GM19328 (cell line): ENCODE measurements at regions not wholly inside any gene's neighbourhood (a gene's known extent, or its start where the extent isn't known, plus 50 kb on each side); places are given as distances from the start of the nearest gene placed in this dataset.
"Not testable (repeated sequence)": the region's sequence is repeated elsewhere in the genome, so short reads cannot be mapped to it uniquely, and the experiment has no call there.

Source experiments
- ATAC-seq: cut with Tn5 transposase; IDR thresholded peaks from one replicate; pipeline ENCODE4 v1.9.1; 2021; ENCODE audit warnings: mild to moderate bottlenecking, moderate library complexity; ENCODE audit not compliant: unreplicated experiment

DNA sequence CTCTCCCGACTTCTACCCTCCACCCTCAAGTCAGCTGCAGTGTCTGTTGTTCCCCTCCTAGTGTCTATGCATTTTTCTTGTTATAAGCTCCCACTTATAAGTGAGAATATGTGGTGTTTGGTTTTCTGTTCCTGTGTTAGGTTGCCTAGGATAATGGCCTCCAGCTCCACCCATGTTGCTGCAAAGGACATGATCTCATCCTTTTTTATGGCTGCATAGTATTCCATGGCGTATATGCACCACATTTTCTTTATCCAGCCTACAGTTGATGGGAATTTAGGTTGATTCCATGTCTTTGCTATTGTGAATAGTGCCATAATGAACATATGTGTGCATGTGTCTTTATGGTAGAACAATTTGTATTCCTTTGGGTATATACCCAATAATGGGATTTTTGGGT lies 80.7 kb downstream of the SPTSSA start:
- ATAC-seq: not testable (repeated sequence)

DNA sequence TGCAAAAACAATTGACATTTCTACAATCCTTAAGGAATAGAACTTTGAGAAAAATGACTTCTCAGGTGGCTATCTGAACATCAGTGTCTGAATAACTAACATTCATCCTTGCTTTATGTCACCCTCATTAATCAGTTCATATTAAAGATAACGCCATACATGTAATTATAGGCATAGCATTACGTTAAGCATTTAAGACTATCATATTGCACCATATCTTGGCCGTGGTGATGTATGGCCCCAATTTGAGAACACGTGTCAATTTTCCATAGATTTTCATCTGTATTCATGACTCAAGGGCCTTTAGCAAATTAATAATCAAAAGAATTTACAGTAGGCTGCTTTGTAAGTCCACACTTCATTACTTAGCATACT lies 81.6 kb downstream of the SPTSSA start:
- no peak for ATAC-seq

DNA sequence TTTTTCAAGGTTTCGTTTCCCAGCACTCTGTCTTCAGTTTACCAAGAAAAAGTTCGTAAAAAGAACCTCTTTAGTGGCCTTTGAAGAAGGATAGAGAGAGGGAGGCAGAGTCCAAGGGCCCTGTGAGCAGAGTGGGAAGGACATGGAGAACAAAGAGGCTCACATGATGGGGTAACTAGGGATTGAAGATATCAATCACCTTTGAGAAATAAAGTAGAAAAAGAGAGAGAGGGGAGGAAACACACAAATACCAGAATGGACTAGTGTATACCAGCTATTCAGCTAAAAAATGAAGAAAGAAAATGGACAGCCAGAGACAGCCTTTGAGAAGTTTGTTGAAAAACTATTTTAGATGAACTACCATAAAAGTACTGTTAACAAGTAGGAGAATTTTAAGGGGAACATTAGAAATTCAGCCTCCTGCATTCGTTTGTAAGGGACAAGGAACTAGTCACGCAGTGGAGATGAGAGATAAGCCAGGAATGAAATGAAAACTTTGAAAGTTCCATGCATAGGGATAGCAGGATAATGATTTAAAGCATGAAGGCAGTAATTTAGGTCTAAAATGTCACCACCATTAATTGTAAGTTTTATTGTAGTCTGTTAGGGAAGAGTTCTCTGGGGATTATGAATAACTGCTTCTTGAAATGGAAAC lies 82.1 kb downstream of the SPTSSA start:
- ATAC-seq: no peak

DNA sequence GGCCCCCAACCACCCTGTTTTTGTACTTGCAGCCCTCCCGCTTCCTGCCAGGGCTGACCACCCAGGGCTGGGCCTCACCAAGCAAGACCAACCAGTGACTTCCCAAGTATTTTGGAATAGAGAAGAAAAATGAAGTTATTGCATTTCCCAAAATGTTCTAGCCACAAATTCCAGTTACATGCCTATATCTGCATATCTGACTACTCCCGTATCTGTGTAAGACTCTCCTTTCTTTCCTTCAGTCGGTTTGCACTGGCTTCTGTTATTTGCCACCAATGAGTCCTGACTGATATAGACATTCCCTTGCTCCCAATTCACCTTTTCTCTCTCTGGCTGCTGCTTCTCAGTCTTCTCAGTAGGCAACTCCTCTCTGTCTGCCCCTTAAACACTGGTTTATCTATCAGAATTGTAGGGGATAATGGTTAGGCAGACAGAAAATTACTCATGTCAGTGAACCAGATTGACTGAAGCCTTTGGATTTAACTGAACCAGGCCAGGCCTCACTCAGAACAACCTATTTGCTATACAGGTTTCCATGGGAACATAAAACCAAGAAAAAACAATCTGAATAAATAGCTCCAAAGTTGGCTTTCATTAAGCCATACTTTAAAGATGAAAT lies 85.3 kb downstream of the SPTSSA start:
- ATAC-seq: no peak

DNA sequence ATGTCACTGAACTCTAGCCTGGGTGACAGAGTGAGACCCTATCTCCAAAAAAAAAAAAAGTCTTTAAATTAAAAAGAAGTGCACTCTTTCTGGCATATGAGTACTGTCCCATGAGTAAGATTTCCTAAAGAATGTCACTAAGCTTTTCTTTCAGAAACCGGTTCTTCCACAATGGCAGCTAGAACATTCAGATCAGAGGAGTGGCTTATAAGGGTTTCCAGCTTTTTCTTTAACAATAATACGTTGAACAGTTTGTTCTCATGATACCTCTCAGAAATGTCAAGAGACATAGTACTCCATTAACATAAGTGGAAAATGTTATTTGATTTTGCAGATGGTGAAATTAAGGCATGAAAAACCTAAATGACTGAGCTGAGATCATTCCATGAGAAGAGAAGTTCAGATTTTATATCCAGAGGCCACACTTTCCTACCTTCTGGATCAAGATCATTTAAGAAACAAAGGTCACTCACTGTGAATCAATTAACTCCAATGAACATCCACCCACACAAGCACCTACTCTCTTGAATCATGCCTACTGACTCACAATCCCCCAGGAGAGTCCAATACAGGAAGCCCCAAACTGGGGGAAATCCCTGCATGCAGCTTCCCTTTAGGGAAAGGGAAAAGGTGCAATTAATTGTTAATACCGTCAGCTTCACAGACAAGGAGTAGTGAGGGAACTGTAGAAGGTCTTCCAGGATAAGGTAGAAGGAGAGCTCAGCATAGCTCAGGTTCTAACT lies 86.9 kb downstream of the SPTSSA start:
- ATAC-seq: no peak

DNA sequence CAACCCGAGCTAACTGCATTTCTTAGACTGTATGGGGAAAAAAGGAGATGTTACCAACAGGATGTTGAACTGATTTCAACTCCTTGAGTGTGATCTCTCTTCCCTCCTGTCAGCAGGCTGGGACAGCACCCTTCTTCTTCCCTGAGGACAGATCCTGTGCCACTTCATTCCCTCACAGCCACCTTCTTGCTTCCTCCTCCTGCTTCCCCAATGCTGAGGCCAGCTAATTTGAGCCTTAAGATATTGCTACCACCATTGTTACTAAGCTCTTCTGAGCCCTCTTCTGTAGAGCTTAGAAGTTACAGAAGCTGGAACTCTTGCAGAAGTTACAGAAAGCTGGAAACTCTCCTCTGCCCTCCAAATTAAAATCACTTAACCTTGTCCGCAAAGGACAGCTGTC lies 88.8 kb downstream of the SPTSSA start:
- no peak for ATAC-seq

DNA sequence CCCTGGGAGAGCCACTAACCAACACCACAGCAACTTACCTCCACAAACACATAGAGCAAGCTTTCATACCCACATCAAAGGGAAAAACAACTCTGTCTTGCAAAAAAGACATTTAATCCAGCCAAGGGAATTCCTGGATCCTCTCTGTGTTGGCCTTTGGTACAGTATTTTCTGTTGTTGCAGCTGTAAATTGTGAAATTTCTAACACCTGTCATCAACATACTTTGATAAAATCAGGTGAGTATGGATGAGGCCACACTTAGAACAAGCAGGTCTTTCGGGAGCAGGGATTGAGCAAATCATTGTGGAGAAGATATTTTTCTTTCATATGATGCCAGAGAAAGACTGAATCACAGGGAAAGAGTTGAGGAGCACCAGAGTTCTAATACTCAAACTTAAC lies 89.3 kb downstream of the SPTSSA start:
- no peak for ATAC-seq

DNA sequence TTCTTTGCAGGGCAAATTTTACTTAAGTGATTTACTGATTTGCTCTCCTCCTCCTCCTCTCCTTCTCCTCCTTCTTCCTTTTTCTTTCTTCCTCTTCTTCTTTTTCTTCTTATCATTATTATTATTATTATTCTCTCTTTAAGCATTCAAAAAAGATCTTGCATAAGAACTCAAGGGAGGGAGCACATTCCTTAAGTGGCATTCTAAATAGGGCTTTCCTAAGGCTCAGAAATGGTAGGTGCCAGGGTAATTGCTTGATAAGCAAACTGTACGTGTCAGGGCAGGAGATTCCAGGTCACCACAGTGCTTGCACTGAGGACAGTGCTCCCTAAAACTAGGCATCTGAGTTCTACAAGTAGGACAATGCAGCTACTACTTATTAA lies 92.4 kb downstream of the SPTSSA start:
- ATAC-seq: no peak

DNA sequence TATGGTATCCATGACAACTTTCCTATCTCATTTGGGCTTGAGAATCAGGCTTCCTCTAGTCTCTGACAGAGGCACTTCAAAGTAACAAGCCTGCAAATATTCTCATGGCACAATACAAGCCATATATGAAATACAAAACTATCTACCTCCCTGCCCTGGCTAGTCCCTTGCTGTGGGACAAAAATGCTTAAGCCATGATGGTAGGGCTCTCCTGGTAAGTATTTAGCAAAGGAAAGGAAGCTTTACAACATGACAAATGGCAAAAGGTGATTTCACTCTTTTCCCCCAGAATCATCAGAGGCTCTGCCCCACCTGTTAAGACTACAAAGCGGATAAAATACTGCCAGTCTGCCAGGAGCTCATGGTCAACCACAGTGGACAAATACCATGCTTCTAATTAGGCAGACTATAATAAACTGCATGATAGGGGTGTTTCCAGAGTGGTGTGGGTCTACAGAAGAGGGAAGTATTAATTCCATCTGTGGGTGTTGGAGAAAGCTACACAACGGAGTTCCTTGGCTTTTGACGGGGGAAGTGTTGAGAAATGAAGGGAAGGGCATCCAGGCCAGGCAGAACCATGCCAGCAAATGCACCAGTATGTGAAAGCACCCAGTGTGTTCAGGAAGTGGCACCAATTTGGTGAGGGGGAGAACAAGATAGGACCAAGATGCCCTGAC lies 92.9 kb downstream of the SPTSSA start:
- ATAC-seq: no peak

DNA sequence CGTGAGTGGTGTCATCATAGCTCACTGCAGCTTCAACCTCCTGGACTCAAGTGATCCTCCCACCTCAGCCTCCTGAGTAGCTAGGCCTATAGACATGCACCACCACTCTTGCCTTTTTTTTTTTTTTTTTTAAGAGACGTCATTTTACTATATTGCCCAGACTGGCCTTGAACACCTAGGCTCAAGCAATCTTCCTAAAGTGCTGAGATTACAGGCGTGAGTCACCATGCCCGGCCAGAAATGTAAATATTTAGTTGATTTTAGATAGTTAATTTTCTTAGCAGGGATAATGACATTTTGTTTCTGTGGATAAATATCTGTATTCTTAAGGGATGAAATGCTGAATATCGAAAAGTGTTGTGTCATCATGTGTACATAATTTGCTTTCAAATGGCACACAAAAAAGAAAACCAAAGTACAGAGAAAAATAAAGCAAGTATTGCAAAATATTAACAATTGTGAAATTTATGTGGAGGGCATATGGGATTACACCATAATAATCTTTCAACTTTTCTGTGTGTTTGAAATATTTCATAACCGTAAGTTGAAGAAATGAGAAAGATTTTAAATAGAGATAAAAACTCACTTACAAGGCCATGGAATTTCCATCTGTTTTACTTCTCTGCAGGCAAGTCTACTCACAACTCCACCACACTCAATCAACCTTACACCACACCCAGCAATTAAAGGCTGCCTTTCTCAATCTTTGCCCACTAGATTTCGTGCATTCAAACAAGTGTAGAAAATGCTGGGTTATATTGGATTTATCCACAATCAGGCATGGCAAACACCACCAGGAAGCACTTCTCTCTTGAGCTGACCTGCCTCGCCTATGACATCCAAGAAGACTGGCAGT lies 93.7 kb downstream of the SPTSSA start:
- no peak for ATAC-seq

DNA sequence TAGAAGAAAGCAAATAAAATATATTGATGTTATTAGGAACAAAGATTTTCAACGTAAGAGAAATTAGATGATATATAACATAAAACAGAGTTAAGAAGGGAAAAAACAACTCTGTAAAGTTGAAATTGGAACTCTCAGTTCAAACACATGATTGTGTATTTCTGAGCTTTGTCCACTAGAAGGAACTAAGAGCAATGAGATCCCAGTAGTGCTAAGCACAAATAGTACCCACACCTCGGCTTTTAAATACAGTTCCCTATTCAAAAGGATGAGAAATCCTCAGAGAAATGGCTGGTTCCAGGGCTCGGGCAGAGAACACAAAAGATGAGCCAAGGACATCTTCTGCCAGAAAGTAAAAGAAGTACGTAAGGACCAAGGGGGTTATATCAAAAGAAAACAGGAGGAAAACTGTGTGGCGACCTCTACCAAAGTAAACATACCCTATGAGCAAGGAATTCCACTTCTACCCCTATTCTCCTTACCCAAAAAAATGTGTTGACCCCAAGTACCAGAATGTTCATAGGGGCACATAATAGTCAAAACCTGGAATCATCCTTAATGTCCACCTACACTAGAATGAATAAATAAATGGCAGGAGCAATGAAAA lies 96.6 kb downstream of the SPTSSA start:
- ATAC-seq: no peak

DNA sequence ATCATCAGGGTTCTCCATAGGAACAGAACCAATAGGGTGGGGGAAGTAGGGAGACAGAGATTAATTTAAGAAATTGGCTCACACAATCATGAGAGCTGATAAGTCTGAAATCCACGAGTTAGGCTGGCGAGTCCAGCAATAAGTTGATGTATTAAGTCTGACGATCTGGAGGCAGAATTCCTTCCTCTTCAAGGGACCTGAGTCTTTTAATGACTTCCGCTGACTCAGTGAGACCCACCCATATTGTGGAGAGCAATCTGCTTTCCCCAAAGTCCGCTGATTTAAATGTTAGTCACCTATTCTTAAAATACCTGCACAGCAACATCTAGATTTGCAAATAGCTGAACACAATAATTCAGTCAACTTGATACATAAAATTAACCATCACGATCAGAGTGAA lies 97.8 kb downstream of the SPTSSA start:
- no peak for ATAC-seq

DNA sequence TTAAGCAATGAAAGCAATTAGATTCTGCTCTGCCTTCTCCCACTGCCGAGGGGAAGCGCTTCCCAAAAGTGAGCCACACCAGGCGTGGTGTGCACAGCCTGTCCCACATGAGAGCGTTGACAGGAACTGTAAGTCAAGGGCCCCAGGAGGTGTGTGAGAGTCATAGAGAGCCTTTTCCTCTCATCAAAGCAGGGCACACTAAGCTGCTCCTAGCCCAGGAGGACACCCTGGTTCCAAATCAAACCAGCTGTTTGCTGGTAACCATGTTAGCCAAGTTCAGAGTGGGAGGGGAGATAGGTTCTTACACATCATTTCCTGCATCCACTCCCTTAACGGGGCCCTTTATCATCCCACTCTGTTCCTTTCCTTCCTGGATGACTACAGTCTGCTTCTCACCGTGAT lies 98.3 kb downstream of the SPTSSA start:
- ATAC-seq: no peak

DNA sequence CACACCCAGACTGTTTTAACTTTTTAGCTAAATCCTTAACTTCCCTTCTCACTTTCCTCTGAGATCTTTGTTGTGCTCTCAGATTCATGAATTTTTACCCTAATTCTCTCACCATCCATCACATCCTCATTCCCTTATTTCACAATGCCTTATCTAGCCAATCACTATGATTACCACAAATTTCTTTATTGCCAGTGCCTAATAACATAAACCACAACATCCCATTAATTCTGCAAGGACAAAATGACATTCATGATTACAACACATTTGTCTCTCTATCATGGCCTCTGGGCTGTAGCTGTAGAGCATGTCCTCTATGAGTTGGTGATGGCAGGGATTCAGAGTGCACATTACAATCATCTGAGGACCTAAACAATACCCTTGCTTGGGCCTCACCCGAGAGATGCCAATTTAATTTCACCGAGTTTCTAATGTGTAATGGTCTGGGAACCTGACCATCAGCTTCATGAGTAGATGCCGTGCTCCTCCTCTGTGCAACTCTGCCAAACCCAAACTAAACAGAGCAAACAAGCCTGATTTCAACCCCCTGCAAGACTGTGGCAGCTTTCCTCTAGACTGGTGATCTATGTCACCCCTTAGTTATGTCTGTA lies 99.3 kb downstream of the SPTSSA start:
- no peak for ATAC-seq

DNA sequence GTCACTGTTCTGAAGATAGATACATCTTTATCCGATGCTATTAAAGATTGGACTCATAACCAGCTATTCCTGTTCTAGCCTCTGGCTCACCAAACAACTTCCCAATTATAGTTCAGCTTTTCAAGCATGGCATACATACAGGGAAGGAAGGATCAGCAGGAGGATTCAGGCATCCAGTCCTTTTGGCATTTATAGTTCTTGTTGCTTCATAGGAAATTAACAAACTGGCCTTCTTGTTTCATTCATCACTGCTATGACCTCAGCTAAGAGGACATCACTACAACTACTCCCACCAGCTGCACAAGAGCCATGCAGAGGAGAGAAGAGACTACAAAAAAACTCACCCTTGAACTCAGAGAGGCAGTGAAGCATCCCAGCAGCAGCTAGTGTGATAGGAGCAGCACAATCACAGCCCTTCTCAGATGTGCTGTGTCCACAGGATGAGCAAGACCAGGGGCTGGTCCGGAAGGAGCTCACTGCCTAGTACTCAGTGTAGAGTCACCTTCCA lies 100.5 kb downstream of the SPTSSA start:
- ATAC-seq: no peak

DNA sequence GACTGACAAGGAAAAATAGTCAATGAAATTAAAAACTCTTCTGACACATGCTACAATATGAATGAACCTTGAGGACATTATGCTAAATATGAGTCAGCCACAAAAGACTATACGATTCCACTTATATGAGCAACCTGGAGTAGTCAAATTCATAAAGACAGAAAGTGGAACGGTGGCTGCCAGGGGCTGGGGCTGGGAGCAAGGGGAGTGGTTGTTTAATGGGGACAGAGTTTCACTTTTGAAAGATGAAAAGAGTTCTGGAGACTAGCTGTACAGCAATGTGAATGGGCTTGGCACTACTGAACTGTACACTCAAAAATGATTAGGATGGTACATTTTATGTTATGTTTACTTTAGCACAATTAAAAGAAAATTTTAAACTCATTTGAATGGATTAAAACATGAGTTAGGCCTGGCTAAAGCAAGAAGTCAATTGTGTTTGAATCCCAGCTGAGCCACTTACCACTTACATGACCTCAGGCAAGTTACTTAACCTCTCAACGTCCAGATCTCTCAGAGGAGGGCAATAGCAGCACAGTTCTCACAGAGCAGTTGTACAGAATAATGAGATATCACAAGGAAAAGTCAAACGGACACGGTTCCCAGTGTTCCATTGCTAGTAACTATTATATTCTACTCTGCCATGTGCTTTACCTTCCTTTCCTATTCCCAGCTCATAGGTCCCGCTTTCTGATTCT lies 102.5 kb downstream of the SPTSSA start:
- no peak for ATAC-seq

DNA sequence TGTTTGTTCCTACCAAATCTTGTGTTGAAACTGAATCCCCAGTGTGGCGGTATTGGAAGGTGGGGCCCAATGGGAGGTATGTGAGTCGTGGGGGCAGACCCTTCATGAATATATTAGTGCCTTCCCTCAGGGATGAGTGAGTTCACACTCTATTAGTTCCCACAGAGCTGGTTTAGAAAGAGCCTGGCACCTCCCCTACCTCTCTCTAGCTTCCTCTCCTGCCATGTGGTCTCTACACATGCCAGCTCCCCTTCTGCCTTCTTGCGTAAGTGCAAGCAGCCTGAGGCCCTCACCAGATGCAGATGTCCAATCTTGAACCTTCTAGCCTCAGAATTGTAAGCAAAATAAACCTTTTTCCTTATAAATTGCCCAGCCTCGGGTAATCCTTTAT lies 105.8 kb downstream of the SPTSSA start:
- ATAC-seq: no peak

DNA sequence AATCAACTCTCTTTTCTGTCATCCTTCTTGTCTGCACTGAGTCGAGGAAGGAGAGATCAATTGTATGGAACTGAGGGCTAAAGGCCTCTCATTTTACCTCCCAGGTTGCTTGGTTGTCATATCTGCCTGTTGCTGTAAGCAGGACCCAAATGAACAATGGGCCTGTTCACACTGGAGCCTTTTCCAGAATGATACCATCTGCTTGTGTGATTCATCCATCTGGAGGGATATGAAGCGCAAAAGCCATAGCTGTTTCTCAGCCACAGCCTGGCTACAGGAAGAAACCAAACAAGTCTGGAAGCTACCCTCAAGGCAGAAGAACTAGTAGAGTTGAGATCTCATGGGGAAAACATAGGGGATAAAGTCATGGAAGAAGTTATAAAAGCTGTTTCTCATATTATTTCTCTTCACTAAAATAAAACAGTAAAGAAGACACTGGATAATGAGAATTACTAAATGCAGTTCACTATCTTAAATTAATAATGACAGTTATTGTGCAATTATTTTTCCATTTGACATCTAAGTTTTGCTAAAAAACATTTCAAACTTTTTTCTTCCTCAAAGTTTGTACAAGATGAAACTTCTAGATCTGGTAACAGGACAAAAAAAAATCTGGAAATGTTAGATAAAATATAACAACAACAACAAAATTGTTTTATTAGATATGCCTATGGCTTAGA lies 106.3 kb downstream of the SPTSSA start:
- no peak for ATAC-seq

DNA sequence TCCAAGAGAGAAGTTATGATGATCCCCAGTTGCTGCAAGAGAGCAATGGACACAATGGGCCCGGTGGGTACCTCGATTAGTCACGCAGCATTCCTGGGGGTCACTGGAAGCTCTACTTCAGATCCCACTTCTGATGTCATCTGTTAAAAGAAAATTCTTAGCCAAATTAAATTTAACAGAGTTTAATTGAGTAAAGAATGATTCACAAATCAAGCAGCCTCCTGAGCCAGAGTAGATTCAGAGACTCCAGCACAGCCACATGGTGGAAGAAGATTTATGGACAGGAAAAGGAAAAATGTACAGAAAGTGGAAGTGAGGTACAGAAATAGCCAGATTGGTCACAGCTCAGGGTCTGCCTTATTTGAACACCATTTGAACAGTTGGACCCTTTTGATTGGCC lies 107.5 kb downstream of the SPTSSA start:
- no peak for ATAC-seq
